Endothelial cell (in vitro differentiated cells): ENCODE measurements at regions not wholly inside any gene's neighbourhood (a gene's known extent, or its start where the extent isn't known, plus 50 kb on each side); places are given as distances from the start of the nearest gene placed in this dataset.

ENCODE experiments used
- DNase-seq: peaks from one replicate; pipeline ENCODE4 v3.0.0; 2021; ENCODE audit warnings: low spot score
- H3K27ac Mint-ChIP-seq: one replicate; pipeline ENCODE4 v1.8.0; 2021; ENCODE audit warnings: mixed read lengths, inconsistent platforms; ENCODE audit not compliant: unreplicated experiment
- H3K27me3 Mint-ChIP-seq: one replicate; pipeline ENCODE4 v1.8.0; 2021; ENCODE audit warnings: mild to moderate bottlenecking, moderate library complexity, mixed read lengths, inconsistent platforms; ENCODE audit not compliant: unreplicated experiment
- H3K36me3 Mint-ChIP-seq: one replicate; pipeline ENCODE4 v1.8.0; 2021; ENCODE audit warnings: mild to moderate bottlenecking, low read depth, mixed read lengths, inconsistent platforms; ENCODE audit not compliant: unreplicated experiment
- H3K4me1 Mint-ChIP-seq: one replicate; pipeline ENCODE4 v1.8.0; 2021; ENCODE audit warnings: mild to moderate bottlenecking, mixed read lengths, inconsistent platforms; ENCODE audit not compliant: unreplicated experiment
- H3K4me3 Mint-ChIP-seq: one replicate; pipeline ENCODE4 v1.8.0; 2021; ENCODE audit warnings: mild to moderate bottlenecking, mixed read lengths, inconsistent platforms; ENCODE audit not compliant: unreplicated experiment
- H3K9me3 Mint-ChIP-seq: one replicate; pipeline ENCODE4 v1.8.0; 2021; ENCODE audit warnings: mixed read lengths, inconsistent platforms; ENCODE audit not compliant: unreplicated experiment
- CTCF ChIP-seq: fragments of 200-600 bp; sonication (generic); IDR thresholded peaks from one replicate; pipeline ENCODE4 v1.5.0; 2021; ENCODE audit warnings: antibody characterized with exemption; ENCODE audit not compliant: unreplicated experiment

GRCh38 chr6:84525907-84526306, 238.5 kb downstream of the TBX18 start:
- H3K27me3 Mint-ChIP-seq: no peaks in the 10 kb centered on the region
- no peaks in the 10 kb centered on the region for H3K4me1 Mint-ChIP-seq
- H3K27ac Mint-ChIP-seq: no peak overlapping the region
- H3K4me3 Mint-ChIP-seq: no peak overlapping the region
- no peaks in the 10 kb centered on the region for H3K9me3 Mint-ChIP-seq
- no peak for DNase-seq
- no peaks in the 10 kb centered on the region for H3K36me3 Mint-ChIP-seq
- no peak for TF ChIP-seq CTCF

GRCh38 chr6:84524636-84525035, 239.8 kb downstream of the TBX18 start:
- H3K9me3 Mint-ChIP-seq: no peaks in the 10 kb centered on the region
- no peaks in the 10 kb centered on the region for H3K4me1 Mint-ChIP-seq
- no peaks in the 10 kb centered on the region for H3K27me3 Mint-ChIP-seq
- no peak for DNase-seq
- no peak overlapping the region for H3K27ac Mint-ChIP-seq
- H3K36me3 Mint-ChIP-seq: no peaks in the 10 kb centered on the region
- no peak for TF ChIP-seq CTCF
- H3K4me3 Mint-ChIP-seq: no peak overlapping the region

- no peaks in the 10 kb centered on the region for H3K9me3 Mint-ChIP-seq
- DNase-seq: no peak
- no peaks in the 10 kb centered on the region for H3K4me1 Mint-ChIP-seq
- H3K4me3 Mint-ChIP-seq: no peak overlapping the region
- H3K36me3 Mint-ChIP-seq: no peaks in the 10 kb centered on the region
- no peak for TF ChIP-seq CTCF
- no peaks in the 10 kb centered on the region for H3K27me3 Mint-ChIP-seq
- no peak overlapping the region for H3K27ac Mint-ChIP-seq
Observed at GRCh38 chr6:84522135-84522549, 242.3 kb downstream of the TBX18 start.

- H3K4me1 Mint-ChIP-seq: no peaks in the 10 kb centered on the region
- no peaks in the 10 kb centered on the region for H3K27me3 Mint-ChIP-seq
- H3K36me3 Mint-ChIP-seq: no peaks in the 10 kb centered on the region
- DNase-seq: no peak
- no peak for TF ChIP-seq CTCF
- no peak overlapping the region for H3K4me3 Mint-ChIP-seq
- H3K27ac Mint-ChIP-seq: no peak overlapping the region
- H3K9me3 Mint-ChIP-seq: no peaks in the 10 kb centered on the region
Observed at GRCh38 chr6:84521511-84521910, 242.9 kb downstream of the TBX18 start.

GRCh38 chr6:84517741-84518530, 246.5 kb downstream of the TBX18 start:
- no peaks in the 10 kb centered on the region for H3K4me1 Mint-ChIP-seq
- TF ChIP-seq CTCF: no peak
- H3K27me3 Mint-ChIP-seq: no peaks in the 10 kb centered on the region
- H3K9me3 Mint-ChIP-seq: no peaks in the 10 kb centered on the region
- H3K27ac Mint-ChIP-seq: no peak overlapping the region
- H3K36me3 Mint-ChIP-seq: no peaks in the 10 kb centered on the region
- DNase-seq: no peak
- no peak overlapping the region for H3K4me3 Mint-ChIP-seq
